Fibroblast of lung (primary cell): ENCODE measurements at regions not wholly inside any gene's neighbourhood (a gene's known extent, or its start where the extent isn't known, plus 50 kb on each side); places are given as distances from the start of the nearest gene placed in this dataset.
"Not testable (repeated sequence)": the region's sequence is repeated elsewhere in the genome, so short reads cannot be mapped to it uniquely, and the experiment has no call there.

Source experiments
- DNase-seq, 2 donors: peaks; one replicate each; pipeline versions ENCODE4 v3.0.0 to v3.0.0-alpha.2; 2010; ENCODE audit warnings: low read depth in 2 of 2
- H2AFZ ChIP-seq: 2 replicates; pipeline ENCODE4 v1.5.1; 2012; ENCODE audit warnings: low read length, control low read depth, inconsistent platforms
- H3K27ac ChIP-seq: 2 replicates; pipeline ENCODE4 v1.5.1; 2011; ENCODE audit warnings: low read length, control low read depth; ENCODE audit not compliant: insufficient read depth
- H3K27me3 ChIP-seq: 2 replicates; pipeline ENCODE4 v1.5.1; 2011; ENCODE audit warnings: mild to moderate bottlenecking, low read length; ENCODE audit not compliant: control insufficient read depth, insufficient read depth
- H3K36me3 ChIP-seq: 2 replicates; pipeline ENCODE4 v1.5.1; 2011; ENCODE audit warnings: low read length; ENCODE audit not compliant: control insufficient read depth, insufficient read depth
- H3K4me1 ChIP-seq: 2 replicates; pipeline ENCODE4 v1.5.1; 2011; ENCODE audit warnings: low read length; ENCODE audit not compliant: control insufficient read depth, insufficient read depth; ENCODE audit errors: extremely low read depth
- H3K4me2 ChIP-seq: 2 replicates; pipeline ENCODE4 v1.5.1; 2011; ENCODE audit warnings: low read length, control low read depth; ENCODE audit not compliant: insufficient read depth; ENCODE audit errors: extremely low read depth
- H3K4me3 ChIP-seq, 4 experiments: fragments of 200-600 bp in 1 of 4; sonication (generic) in 1 of 4; replicated peaks in 1 of 4; 2 replicates each; pipeline ENCODE4 v1.5.1; 2011 to 2016; ENCODE audit warnings: low read length in 4 of 4, low read depth in 3 of 4, mild to moderate bottlenecking in 3 of 4, control low read depth in 2 of 4, inconsistent platforms in 1 of 4, mixed read lengths in 1 of 4; ENCODE audit not compliant: insufficient read depth in 1 of 4; ENCODE audit errors: control extremely low read depth in 1 of 4
- H3K79me2 ChIP-seq: 2 replicates; pipeline ENCODE4 v1.5.1; 2012; ENCODE audit warnings: mild to moderate bottlenecking, low read length, inconsistent platforms; ENCODE audit not compliant: control insufficient read depth, insufficient read depth
- H3K9ac ChIP-seq: 2 replicates; pipeline ENCODE4 v1.5.1; 2011; ENCODE audit warnings: mild to moderate bottlenecking, low read length, control low read depth; ENCODE audit not compliant: insufficient read depth
- H3K9me3 ChIP-seq: 2 replicates; pipeline ENCODE4 v1.5.1; 2012; ENCODE audit warnings: low read depth, low read length; ENCODE audit not compliant: control insufficient read depth, insufficient read depth
- H4K20me1 ChIP-seq: 2 replicates; pipeline ENCODE4 v1.5.1; 2011; ENCODE audit warnings: low read length; ENCODE audit not compliant: control insufficient read depth, insufficient read depth; ENCODE audit errors: extremely low read depth
- EZH2 ChIP-seq: IDR thresholded peaks from 2 replicates; pipeline ENCODE4 v1.5.1; 2012; ENCODE audit warnings: low read length, control low read depth, mild to moderate bottlenecking; ENCODE audit errors: missing control alignments
- TF ChIP-seq, protein P1 (sequence below), 2 donors: IDR thresholded peaks in 1 of 2; conservative IDR thresholded peaks in 1 of 2; 1 replicate in 1 of 2; 2 replicates in 1 of 2; pipeline ENCODE4 v1.5.1; 2011 to 2012; ENCODE audit warnings: low read length in 2 of 2, control low read depth in 1 of 2, inconsistent platforms in 1 of 2, low read depth in 1 of 2, mild to moderate bottlenecking in 1 of 2

DNA sequence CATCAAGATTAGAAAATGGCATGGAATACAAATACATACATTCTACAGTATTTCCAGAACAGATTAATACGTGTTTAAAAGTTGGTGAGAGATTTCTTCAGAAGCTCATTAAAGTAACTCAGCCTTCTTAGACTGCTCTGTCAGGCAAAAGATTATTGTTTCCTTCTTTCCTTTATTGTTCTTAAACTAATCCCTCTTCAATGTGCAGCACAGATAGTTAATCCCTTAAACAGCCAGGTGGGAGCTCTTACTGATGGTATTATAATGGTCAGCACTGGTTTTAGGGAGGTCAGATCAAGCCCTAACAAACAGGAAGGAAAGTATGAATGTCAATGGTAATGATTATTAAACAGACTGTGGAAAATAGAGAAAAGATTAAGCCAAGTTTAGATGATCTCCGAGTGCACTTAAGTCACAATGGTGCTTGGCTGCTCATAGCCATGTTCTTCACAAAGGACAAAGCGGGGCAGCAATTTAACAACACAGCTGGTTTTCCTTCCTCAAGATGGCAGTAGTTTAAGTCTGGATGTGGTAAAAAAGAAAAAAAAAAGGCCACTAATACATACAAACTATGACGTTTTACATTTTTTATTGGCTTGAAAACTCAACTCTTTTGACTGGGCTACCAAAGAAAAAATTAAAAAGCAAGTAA is 992.6 kb downstream of the PCDH9 start:
- Histone ChIP-seq H3K9ac (no peak overlapping the region), H2AFZ (no peak overlapping the region), H3K9me3 (no peaks in the 10 kb centered on the region), H3K27me3 (no peaks in the 10 kb centered on the region), H3K4me2 (no peak overlapping the region), H4K20me1 (no peaks in the 10 kb centered on the region), H3K36me3 (no peaks in the 10 kb centered on the region), H3K4me1 (no peaks in the 10 kb centered on the region), H3K79me2 (no peaks in the 10 kb centered on the region), H3K27ac (no peak overlapping the region), H3K4me3 (no peak overlapping the region)
- TF ChIP-seq EZH2: no peak
- TF ChIP-seq, protein P1, sequence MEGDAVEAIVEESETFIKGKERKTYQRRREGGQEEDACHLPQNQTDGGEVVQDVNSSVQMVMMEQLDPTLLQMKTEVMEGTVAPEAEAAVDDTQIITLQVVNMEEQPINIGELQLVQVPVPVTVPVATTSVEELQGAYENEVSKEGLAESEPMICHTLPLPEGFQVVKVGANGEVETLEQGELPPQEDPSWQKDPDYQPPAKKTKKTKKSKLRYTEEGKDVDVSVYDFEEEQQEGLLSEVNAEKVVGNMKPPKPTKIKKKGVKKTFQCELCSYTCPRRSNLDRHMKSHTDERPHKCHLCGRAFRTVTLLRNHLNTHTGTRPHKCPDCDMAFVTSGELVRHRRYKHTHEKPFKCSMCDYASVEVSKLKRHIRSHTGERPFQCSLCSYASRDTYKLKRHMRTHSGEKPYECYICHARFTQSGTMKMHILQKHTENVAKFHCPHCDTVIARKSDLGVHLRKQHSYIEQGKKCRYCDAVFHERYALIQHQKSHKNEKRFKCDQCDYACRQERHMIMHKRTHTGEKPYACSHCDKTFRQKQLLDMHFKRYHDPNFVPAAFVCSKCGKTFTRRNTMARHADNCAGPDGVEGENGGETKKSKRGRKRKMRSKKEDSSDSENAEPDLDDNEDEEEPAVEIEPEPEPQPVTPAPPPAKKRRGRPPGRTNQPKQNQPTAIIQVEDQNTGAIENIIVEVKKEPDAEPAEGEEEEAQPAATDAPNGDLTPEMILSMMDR (conservative IDR thresholded peaks at IDR 0.05 in 1 of 2, IDR thresholded peaks at IDR 0.05 in 1 of 2; ENCODE audit: low read depth in 1 of 2, low read length in 2 of 2): no peak
- no peak for DNase-seq

DNA sequence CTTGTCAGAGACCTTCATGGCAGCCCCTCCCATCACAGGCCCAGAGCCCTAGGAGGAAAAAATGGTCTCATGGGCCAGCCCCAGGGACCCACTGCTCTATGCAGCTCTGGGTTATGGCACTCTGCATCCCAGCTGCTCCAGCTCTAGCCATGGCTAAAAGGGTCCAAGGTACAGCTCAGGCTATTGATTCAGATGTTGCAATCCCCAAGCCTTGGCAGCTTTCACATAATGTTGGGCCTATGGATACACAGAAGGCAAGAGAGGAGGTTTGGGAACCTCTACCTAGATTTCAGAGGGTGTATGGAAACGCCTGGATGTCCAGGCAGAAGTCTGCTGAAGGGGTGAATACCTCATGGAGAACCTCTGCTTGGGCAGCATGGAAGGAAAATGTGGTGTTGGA is 996.0 kb downstream of the PCDH9 start:
- H3K4me1 ChIP-seq: no peaks in the 10 kb centered on the region
- DNase-seq: no peak
- H3K9ac ChIP-seq: no peak overlapping the region
- no peak overlapping the region for H2AFZ ChIP-seq
- TF ChIP-seq, protein P1 (conservative IDR thresholded peaks at IDR 0.05 in 1 of 2, IDR thresholded peaks at IDR 0.05 in 1 of 2; ENCODE audit: low read depth in 1 of 2, low read length in 2 of 2): no peak
- TF ChIP-seq EZH2: no peak
- no peaks in the 10 kb centered on the region for H3K79me2 ChIP-seq
- no peaks in the 10 kb centered on the region for H3K36me3 ChIP-seq
- H3K27ac ChIP-seq: no peak overlapping the region
- no peak overlapping the region for H3K4me2 ChIP-seq
- no peak overlapping the region for H3K4me3 ChIP-seq
- H3K9me3 ChIP-seq: no peaks in the 10 kb centered on the region
- no peaks in the 10 kb centered on the region for H4K20me1 ChIP-seq
- no peaks in the 10 kb centered on the region for H3K27me3 ChIP-seq

DNA sequence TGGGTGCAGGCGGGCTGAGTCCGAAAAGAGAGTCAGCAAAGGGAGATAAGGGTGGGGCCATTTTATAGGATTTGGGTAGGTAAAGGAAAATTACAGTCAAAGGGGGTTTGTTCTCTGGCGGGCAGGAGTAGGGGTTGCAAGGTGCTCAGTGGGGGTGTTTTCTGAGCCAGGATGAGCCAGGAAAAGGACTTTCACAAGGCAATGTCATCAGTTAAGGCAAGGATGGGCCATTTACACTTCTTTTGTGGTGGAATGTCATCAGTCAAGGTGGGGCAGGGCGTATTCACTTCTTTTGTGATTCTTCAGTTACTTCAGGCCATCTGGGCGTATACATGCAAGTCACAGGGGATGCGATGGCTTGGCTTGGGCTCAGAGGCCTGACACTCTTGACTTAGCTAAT is 998.2 kb downstream of the PCDH9 start:
- not testable (repeated sequence) for H3K36me3 ChIP-seq, H3K4me1 ChIP-seq, H3K9ac ChIP-seq, H3K79me2 ChIP-seq, H3K4me2 ChIP-seq, DNase-seq, H3K4me3 ChIP-seq, H3K27me3 ChIP-seq, H2AFZ ChIP-seq, H4K20me1 ChIP-seq, H3K27ac ChIP-seq, H3K9me3 ChIP-seq
